Endothelial cell (in vitro differentiated cells): ENCODE measurements at regions not wholly inside any gene's neighbourhood (a gene's known extent, or its start where the extent isn't known, plus 50 kb on each side); places are given as distances from the start of the nearest gene placed in this dataset.
A peak's percentile ranks its signal among the peaks of the same experiment; 100 is the strongest.

ENCODE experiments used
- DNase-seq: peaks from one replicate; pipeline ENCODE4 v3.0.0; 2021; ENCODE audit warnings: low spot score
- H3K27ac Mint-ChIP-seq: one replicate; pipeline ENCODE4 v1.8.0; 2021; ENCODE audit warnings: mixed read lengths, inconsistent platforms; ENCODE audit not compliant: unreplicated experiment
- H3K27me3 Mint-ChIP-seq: one replicate; pipeline ENCODE4 v1.8.0; 2021; ENCODE audit warnings: mild to moderate bottlenecking, moderate library complexity, mixed read lengths, inconsistent platforms; ENCODE audit not compliant: unreplicated experiment
- H3K36me3 Mint-ChIP-seq: one replicate; pipeline ENCODE4 v1.8.0; 2021; ENCODE audit warnings: mild to moderate bottlenecking, low read depth, mixed read lengths, inconsistent platforms; ENCODE audit not compliant: unreplicated experiment
- H3K4me1 Mint-ChIP-seq: one replicate; pipeline ENCODE4 v1.8.0; 2021; ENCODE audit warnings: mild to moderate bottlenecking, mixed read lengths, inconsistent platforms; ENCODE audit not compliant: unreplicated experiment
- H3K4me3 Mint-ChIP-seq: one replicate; pipeline ENCODE4 v1.8.0; 2021; ENCODE audit warnings: mild to moderate bottlenecking, mixed read lengths, inconsistent platforms; ENCODE audit not compliant: unreplicated experiment
- H3K9me3 Mint-ChIP-seq: one replicate; pipeline ENCODE4 v1.8.0; 2021; ENCODE audit warnings: mixed read lengths, inconsistent platforms; ENCODE audit not compliant: unreplicated experiment
- TF ChIP-seq, protein P1 (sequence below): fragments of 200-600 bp; sonication (generic); IDR thresholded peaks from one replicate; pipeline ENCODE4 v1.5.0; 2021; ENCODE audit warnings: antibody characterized with exemption; ENCODE audit not compliant: unreplicated experiment

DNA sequence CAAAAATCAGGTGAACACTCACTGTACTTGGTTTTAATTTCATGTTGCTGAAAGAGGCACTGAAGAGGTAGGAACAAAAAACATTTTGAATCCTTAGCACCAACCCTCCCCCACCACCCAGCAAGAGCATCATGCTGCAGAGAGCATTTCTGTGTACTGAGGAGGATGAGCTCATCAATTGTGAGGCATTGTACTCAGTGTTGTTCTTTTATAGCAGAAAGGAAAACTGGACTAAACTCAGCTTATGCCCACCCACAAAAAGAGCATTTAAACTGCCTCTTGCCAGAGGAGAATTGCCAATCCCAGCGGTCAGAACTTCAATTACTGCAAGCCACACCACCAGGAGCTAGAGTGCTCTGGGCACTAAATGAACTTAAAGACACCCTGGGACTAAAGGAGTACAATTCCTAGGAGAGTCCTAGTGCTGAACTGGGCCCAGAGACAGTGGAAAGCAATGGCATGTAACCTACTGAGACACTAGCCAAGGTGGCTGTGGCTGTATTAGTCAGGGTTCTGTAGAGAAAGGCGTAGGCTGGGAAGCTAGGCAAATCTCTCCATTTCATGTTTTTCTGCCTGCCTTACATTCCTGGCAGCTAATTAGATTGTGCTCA lies 280.7 kb upstream of the KLHL4 start:
- Mint-ChIP-seq H3K9me3 (no peaks in the 10 kb centered on the region), H3K36me3 (no peaks in the 10 kb centered on the region), H3K27ac (no peak overlapping the region), H3K4me1 (no peaks in the 10 kb centered on the region), H3K4me3 (no peak overlapping the region), H3K27me3 (no peaks in the 10 kb centered on the region)
- no peak for DNase-seq
- TF ChIP-seq, protein P1, sequence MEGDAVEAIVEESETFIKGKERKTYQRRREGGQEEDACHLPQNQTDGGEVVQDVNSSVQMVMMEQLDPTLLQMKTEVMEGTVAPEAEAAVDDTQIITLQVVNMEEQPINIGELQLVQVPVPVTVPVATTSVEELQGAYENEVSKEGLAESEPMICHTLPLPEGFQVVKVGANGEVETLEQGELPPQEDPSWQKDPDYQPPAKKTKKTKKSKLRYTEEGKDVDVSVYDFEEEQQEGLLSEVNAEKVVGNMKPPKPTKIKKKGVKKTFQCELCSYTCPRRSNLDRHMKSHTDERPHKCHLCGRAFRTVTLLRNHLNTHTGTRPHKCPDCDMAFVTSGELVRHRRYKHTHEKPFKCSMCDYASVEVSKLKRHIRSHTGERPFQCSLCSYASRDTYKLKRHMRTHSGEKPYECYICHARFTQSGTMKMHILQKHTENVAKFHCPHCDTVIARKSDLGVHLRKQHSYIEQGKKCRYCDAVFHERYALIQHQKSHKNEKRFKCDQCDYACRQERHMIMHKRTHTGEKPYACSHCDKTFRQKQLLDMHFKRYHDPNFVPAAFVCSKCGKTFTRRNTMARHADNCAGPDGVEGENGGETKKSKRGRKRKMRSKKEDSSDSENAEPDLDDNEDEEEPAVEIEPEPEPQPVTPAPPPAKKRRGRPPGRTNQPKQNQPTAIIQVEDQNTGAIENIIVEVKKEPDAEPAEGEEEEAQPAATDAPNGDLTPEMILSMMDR, result no peak

DNA sequence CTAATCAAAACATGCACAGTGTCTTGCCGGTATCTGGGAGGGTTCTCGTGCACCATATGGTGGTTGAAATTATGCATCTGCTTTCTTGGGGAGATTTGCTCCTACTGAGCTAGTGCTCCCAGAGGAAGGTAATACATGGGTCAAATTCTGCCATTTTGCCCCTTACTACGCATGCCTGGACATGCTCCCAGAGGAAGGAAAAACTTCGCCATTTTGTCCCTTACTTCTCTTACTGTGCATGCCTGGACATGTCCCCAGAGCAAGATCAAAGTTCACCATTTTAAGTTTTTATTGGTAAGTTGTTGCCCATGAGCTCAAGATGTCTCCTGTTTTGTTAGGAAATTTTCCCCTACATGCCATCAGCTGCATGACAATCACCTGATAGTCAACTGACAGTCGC lies 252.1 kb upstream of the KLHL4 start:
- H3K27me3 Mint-ChIP-seq, result peaks cover 1% of the 10 kb centered on the region
- no peaks in the 10 kb centered on the region for H3K36me3 Mint-ChIP-seq
- H3K27ac Mint-ChIP-seq, result no peak overlapping the region

DNA sequence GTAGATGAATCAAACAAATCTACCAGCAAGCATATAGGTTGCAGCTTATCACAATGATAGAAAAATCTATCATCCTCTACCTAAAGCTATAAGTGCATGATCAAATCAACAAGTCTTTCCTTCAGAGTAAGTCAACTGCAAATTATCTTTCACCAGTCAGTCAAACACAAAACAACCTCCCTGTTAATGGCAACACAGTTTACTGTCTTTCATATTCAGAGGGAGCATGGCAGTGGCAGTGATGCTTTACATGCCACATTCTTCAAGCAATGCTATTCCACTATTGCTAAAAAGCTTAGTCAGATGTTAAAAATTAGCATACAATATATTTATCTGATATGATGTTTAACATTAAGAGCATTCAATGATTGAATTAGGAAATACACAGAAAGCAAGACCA lies 245.1 kb upstream of the KLHL4 start:
- no peak overlapping the region for H3K4me3 Mint-ChIP-seq
- TF ChIP-seq, protein P1, result no peak
- H3K27ac Mint-ChIP-seq, result no peak overlapping the region
- H3K9me3 Mint-ChIP-seq, result no peaks in the 10 kb centered on the region
- H3K36me3 Mint-ChIP-seq, result no peaks in the 10 kb centered on the region
- DNase-seq, result no peak
- no peaks in the 10 kb centered on the region for H3K4me1 Mint-ChIP-seq
- H3K27me3 Mint-ChIP-seq, result no peaks in the 10 kb centered on the region

More for the DNA sequence above, 252.1 kb upstream of the KLHL4 start:
- H3K4me3 Mint-ChIP-seq, result no peak overlapping the region
- H3K9me3 Mint-ChIP-seq, result no peaks in the 10 kb centered on the region
- TF ChIP-seq, protein P1, result no peak
- no peaks in the 10 kb centered on the region for H3K4me1 Mint-ChIP-seq
- DNase-seq, result no peak

GRCh38 chrX:87299563-87300160 lies 217.9 kb upstream of the KLHL4 start:
- no peak overlapping the region for H3K4me3 Mint-ChIP-seq
- H3K27ac Mint-ChIP-seq, result no peak overlapping the region
- H3K9me3 Mint-ChIP-seq, result no peaks in the 10 kb centered on the region
- H3K27me3 Mint-ChIP-seq, result peaks cover 3% of the 10 kb centered on the region
- no peaks in the 10 kb centered on the region for H3K4me1 Mint-ChIP-seq
- no peak for DNase-seq
- TF ChIP-seq, protein P1, result peak; percentile 54
- H3K36me3 Mint-ChIP-seq, result no peaks in the 10 kb centered on the region

- Mint-ChIP-seq H3K27ac (no peak overlapping the region), H3K27me3 (no peaks in the 10 kb centered on the region), H3K4me1 (no peaks in the 10 kb centered on the region), H3K36me3 (no peaks in the 10 kb centered on the region), H3K9me3 (no peaks in the 10 kb centered on the region), H3K4me3 (no peak overlapping the region)
- TF ChIP-seq, protein P1, result no peak
- no peak for DNase-seq
These were observed 206.8 kb upstream of the KLHL4 start for GRCh38 chrX:87310780-87311179.
